ENCODE measurements at regions not wholly inside any gene's neighbourhood (a gene's known extent, or its start where the extent isn't known, plus 50 kb on each side); places are given as distances from the start of the nearest gene placed in this dataset.

DNA sequence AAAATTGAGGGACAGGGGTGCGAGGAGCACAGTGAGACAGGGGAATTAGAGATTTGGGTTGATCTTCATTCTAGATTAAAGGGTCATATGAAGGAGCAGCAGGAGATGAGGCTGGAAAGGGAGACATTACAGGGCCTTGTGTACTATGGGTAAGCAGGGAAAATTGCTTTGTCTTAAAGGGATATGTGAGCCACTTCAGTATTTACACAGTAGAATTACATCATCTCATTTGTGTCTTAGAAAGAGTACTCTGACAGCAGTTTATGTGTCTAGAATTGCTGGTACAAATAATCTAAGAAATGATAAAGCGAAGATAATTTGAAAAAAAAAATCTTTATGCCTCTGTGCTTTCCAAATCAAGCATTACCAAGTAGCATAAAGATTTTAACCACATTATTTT is 287.0 kb upstream of the ARRDC3 start:
- TF ChIP-seq, protein P1, sequence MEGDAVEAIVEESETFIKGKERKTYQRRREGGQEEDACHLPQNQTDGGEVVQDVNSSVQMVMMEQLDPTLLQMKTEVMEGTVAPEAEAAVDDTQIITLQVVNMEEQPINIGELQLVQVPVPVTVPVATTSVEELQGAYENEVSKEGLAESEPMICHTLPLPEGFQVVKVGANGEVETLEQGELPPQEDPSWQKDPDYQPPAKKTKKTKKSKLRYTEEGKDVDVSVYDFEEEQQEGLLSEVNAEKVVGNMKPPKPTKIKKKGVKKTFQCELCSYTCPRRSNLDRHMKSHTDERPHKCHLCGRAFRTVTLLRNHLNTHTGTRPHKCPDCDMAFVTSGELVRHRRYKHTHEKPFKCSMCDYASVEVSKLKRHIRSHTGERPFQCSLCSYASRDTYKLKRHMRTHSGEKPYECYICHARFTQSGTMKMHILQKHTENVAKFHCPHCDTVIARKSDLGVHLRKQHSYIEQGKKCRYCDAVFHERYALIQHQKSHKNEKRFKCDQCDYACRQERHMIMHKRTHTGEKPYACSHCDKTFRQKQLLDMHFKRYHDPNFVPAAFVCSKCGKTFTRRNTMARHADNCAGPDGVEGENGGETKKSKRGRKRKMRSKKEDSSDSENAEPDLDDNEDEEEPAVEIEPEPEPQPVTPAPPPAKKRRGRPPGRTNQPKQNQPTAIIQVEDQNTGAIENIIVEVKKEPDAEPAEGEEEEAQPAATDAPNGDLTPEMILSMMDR (IDR thresholded peaks at IDR 0.05): no peak
- TF ChIP-seq EZH2 (IDR thresholded peaks at IDR 0.05; ENCODE audit: borderline replicate concordance, insufficient read depth, low read depth, low read length, poor library complexity, severe bottlenecking): no peak

All from B cell (primary cell).